Thyroid gland (tissue), 4 donors: ENCODE measurements at regions not wholly inside any gene's neighbourhood (a gene's known extent, or its start where the extent isn't known, plus 50 kb on each side); places are given as distances from the start of the nearest gene placed in this dataset.

Source experiments
- CTCF ChIP-seq, 6 experiments: fragments of 200-600 bp in 3 of 6; fragments of 450-650 bp in 3 of 6; sonication (generic) in 3 of 6; IDR thresholded peaks; one replicate each; pipeline ENCODE4 v1.5.1; 2016 to 2019; ENCODE audit warnings: antibody characterized with exemption in 6 of 6, mild to moderate bottlenecking in 2 of 6, inconsistent platforms in 1 of 6, moderate library complexity in 1 of 6
- POLR2A ChIP-seq, 2 donors: fragments of 450-650 bp; IDR thresholded peaks; one replicate each; pipeline ENCODE4 v1.6.1; 2017; ENCODE audit warnings: antibody characterized with exemption in 2 of 2, mild to moderate bottlenecking in 2 of 2, moderate library complexity in 1 of 2

DNA sequence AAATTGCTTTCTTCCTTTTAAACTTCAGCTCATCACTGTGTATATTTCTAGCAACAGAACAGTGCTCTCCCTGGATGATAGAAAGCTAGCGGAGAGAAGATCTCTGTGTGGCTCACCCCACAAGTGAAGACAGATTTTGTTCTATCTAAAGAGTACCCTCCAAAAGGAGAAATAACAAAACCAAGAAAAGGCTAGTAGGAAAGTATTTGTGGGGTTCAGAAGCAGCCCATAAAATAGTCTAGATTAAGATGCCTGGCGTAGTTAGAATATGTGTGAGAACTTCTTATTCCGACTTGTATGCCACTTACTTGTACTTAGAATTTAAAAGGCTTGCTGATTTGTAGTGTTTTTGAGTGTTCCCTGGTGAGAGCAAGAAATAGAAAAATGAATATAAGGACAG, 214.9 kb upstream of the IL12A start:
- no peak for TF ChIP-seq POLR2A (IDR thresholded peaks at IDR 0.05)
- TF ChIP-seq CTCF (IDR thresholded peaks at IDR 0.05), result no peak
